ENCODE measurements at regions not wholly inside any gene's neighbourhood (a gene's known extent, or its start where the extent isn't known, plus 50 kb on each side); places are given as distances from the start of the nearest gene placed in this dataset.
A peak's percentile ranks its signal among the peaks of the same experiment; 100 is the strongest.
"Not testable (repeated sequence)": the region's sequence is repeated elsewhere in the genome, so short reads cannot be mapped to it uniquely, and the experiment has no call there.

DNA sequence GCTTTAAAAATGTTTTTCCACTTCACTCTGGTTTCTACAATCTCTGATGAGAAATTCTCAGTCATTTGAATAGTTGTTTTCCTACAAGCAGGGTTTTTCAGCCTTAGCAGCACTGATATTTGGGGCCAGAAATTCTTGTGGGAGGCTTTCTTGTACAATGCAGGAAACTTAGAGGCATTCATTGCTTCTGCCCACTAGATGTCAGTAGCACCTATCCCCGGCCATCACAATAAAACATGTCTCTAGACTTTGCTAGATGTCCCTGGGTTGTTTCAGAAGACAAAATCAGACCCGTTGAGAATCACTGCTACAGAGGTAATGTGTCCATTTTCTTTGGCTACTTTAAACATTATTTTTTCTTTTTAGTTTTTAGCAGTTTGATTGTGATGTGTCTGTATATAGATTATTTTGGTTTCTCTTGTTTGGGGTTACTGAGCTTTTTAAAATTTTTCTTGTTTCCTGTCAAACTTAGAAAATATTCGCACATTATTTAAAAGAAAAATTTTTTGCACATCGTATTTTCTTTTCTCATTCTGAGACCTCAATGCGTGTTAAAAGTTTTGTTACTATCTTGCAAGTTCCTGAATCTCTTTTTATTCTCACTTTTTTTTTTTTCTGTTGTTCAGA is 60.8 kb upstream of the CCDC179 start:
- peak; percentile 42 for DNase-seq
- in situ Hi-C loops (cut with HindIII; ENCODE audit: low pct_ligation_motif_present, low pct_unique_long_range_greater_than_20kb, low sequenced_read_pairs), result no loop called here

- in situ Hi-C loops (cut with HindIII; ENCODE audit: low pct_ligation_motif_present, low pct_unique_long_range_greater_than_20kb, low sequenced_read_pairs), result no loop called here
- DNase-seq, result no peak
Observed at GRCh38 chr11:22922672-22923071, 62.4 kb upstream of the CCDC179 start.

DNA sequence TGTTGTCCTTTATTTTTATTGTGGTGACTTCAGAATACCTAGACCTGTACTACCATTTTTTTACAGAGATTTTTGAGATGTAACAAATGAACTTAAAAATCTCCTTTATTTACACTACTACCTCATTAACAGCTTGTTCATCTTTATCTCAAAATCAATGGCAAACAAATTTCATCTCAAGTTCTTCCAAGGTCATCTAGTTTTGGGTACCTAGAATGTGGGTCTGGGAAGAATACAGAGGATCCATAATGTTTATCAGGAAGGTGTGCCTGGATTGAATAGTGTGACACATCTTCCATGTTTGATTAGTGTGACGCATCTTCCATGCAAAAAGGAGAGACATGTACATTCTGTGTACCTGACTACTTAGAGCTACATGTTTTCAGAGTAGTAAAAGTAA is 63.3 kb upstream of the CCDC179 start:
- in situ Hi-C loops (cut with HindIII; ENCODE audit: low pct_ligation_motif_present, low pct_unique_long_range_greater_than_20kb, low sequenced_read_pairs), result no loop called here
- no peak for DNase-seq

GRCh38 chr11:22926341-22926740 is 66.1 kb upstream of the CCDC179 start:
- DNase-seq, result no peak
- in situ Hi-C loops (cut with HindIII; ENCODE audit: low pct_ligation_motif_present, low pct_unique_long_range_greater_than_20kb, low sequenced_read_pairs), result no loop called here

GRCh38 chr11:22927793-22928192 is 67.5 kb upstream of the CCDC179 start:
- DNase-seq, result no peak
- in situ Hi-C loops (cut with HindIII; ENCODE audit: low pct_ligation_motif_present, low pct_unique_long_range_greater_than_20kb, low sequenced_read_pairs), result no loop called here

DNA sequence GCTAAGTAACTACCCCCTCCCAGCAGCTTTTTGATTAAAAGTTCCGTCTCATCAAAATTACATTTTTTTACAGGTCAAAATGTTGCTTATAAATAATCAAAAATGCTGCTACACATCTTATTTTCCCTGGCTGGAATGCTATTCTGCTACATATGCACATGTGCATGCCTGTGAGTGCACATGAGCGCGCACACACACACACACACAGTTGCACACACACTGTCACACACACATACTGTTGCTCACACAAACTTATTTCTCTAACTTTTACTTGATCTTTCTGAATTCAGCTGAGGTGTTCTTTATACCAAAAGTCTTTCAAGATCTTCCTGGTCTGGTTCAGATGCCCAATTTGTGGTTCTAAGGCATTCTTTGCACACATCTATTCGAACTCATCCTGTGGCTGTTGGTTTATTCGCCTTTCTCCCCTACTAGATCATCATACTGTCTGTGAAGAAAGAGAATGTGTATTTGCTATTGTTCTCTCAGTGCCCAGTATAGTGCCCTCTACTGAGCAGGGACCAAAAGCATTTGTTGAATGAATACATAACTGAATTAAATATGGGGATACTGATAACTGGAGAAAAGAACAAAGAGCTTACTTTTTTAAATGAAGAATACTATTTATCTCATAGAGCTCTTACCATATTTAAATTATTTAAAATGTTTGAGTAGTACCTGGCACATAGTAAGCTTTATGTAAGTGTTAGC is 68.1 kb upstream of the CCDC179 start:
- DNase-seq, result peak; percentile 4
- in situ Hi-C loops (cut with HindIII; ENCODE audit: low pct_ligation_motif_present, low pct_unique_long_range_greater_than_20kb, low sequenced_read_pairs), result no loop called here

DNA sequence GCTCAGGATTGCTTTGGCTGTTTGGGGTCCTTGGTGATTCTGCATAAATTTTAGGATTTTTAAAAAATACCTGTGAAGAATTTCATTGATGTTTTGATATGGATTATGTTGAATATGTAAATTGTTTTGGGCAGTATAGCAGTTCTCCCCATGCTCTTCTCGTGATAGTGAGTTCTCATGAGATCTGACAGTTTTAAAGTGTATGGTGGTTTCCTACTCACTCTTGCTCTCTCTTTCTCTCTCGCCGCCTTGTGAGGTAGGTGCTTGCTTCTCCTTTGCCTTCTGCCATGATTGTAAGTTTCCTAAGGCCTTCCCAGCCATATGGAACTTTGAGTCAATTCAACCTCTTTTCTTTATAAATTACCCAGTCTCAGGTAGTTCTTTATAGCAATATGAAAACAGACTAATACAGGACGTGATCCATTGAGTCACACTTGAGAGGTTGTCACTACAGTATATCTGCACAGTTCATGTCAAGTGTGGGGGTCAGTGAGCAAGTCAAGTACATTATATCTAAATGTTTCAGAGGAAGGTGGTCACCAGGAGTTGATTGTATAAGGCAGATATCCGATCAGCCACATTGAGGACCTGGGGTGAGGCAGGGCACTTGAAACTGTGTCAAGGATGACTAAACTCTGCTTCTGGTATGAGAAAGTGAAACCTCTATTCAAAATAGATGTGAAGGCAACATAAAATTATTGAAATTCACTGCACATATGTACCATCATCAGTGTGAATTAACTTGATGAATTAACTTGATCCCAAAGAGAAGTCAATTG is 70.7 kb upstream of the CCDC179 start:
- no peak for DNase-seq
- in situ Hi-C loops (cut with HindIII; ENCODE audit: low pct_ligation_motif_present, low pct_unique_long_range_greater_than_20kb, low sequenced_read_pairs), result no loop called here

DNA sequence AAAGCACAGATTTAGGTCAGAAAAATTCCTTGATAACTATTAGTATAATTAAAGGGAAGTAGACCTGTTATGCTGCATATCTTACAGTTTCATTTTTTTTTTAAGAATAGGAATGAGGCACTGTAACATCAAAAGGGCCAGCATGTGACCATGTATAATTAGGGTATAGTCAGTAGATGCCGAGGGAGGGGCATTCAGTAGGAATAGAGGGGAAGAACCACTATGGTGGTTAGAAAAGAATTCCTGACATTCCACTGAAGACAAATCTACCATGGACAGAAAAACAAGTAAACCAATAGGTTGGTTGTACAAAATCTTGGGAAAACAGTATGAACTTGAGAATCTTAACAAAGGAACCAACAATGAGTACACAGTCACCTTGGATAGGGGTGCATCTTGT is 78.4 kb upstream of the CCDC179 start:
- in situ Hi-C loops (cut with HindIII; ENCODE audit: low pct_ligation_motif_present, low pct_unique_long_range_greater_than_20kb, low sequenced_read_pairs), result no loop called here
- no peak for DNase-seq

DNA sequence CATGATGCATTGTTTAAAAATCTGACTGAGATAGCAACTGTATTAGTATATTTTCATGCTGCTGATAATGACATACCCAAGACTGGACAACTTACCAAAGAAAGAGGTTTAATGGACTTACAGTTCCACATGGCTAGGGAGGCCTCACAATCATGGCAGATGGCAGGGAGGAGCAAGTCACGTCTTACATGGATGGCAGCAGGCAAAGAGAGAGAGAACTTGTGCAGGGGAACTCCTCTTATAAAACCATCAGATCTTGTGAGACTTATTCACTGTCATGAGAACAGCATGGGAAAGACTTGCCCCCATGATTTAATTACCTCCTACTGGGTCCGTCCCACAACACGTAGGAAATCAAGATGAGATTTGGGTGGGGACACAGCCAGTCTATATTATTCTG is 81.3 kb upstream of the CCDC179 start:
- in situ Hi-C loops (cut with HindIII; ENCODE audit: low pct_ligation_motif_present, low pct_unique_long_range_greater_than_20kb, low sequenced_read_pairs), result not testable (repeated sequence)

GRCh38 chr11:22957786-22958185 is 97.5 kb upstream of the CCDC179 start:
- in situ Hi-C loops (cut with HindIII; ENCODE audit: low pct_ligation_motif_present, low pct_unique_long_range_greater_than_20kb, low sequenced_read_pairs), result no loop called here
- DNase-seq, result no peak

More for the DNA sequence above, 81.3 kb upstream of the CCDC179 start:
- not testable (repeated sequence) for DNase-seq

DNA sequence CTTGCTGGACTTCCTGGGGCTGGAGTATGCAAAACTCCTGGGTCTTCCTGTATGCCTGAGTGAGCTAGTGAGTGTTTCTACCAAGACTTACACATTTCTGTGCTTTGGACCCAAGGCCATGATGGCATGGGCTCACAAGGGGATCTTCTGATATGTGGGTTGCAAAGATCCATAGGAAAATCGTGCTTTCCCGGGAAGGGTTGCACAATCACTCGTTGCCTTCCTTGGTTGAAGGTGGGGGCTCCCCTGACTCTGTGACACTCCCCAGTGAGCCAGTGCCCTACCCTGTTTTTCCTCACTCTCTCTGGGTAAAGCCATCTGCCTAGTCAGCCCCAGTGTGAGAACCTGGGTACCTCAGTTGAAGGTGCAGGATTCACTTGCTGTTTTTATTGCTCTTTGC is 114.0 kb upstream of the CCDC179 start:
- DNase-seq, result no peak
- in situ Hi-C loops (cut with HindIII; ENCODE audit: low pct_ligation_motif_present, low pct_unique_long_range_greater_than_20kb, low sequenced_read_pairs), result no loop called here

DNA sequence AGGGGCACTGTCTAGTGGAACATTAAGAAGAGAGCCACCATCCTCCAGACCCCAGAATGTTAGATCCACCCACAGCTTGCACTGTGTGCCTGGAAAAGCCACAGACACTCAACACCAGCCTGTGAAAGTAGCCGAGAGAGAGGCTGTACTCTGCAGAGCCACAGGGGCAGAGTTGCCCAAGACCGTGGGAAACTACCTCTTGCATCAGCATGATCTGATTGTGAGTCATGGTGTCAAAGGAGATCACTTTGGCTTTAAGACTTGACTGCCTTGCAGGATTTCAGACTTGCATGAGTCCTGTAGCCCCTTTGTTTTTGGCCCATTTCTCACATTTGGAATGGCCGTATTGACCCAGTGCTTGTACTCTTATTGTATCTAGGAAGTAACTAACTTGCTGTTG is 115.9 kb upstream of the CCDC179 start:
- in situ Hi-C loops (cut with HindIII; ENCODE audit: low pct_ligation_motif_present, low pct_unique_long_range_greater_than_20kb, low sequenced_read_pairs), result no loop called here
- peak; percentile 42 for DNase-seq

DNA sequence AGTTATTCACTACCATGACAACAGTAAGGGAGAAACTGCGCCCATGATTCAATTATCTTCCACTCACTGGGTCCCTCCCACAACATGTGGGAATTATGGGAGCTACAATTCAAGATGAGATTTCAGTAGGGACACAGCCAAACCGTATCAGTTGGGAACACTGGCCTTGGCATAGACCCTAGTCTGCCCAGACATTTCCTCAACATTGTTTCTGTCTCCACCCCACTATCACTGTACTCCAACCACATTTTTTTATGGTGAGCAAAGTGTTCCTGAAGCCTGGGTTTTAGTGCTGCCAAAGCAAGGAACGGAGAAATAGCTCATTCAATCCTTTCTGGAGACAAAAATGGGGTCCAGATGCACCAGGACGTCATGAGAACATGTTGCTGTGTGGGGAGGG is 122.6 kb upstream of the CCDC179 start:
- in situ Hi-C loops (cut with HindIII; ENCODE audit: low pct_ligation_motif_present, low pct_unique_long_range_greater_than_20kb, low sequenced_read_pairs), result no loop called here
- no peak for DNase-seq

DNA sequence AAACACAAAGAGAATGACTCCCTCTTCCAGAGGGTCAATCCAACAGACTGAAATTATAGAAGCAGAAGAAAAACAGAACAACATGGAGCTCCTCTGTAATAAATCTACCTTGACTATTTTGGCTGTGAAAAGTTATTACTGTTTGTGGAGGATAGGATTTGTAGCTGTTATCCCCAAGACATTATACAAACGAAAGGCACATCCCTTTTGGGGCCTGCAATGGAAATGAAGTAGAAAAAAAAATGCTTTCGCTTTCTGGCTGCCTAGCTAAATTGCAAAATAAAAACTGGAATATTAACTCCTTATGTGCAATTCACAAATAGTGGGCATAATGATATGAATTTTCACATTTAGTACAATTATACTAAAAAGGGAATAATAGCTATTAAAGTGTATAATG is 123.8 kb upstream of the CCDC179 start:
- no peak for DNase-seq

GRCh38 chr11:22989371-22989770 is 129.1 kb upstream of the CCDC179 start:
- no peak for DNase-seq
- in situ Hi-C loops (cut with HindIII; ENCODE audit: low pct_ligation_motif_present, low pct_unique_long_range_greater_than_20kb, low sequenced_read_pairs), result no loop called here

More for the DNA sequence above, 123.8 kb upstream of the CCDC179 start:
- in situ Hi-C loops (cut with HindIII; ENCODE audit: low pct_ligation_motif_present, low pct_unique_long_range_greater_than_20kb, low sequenced_read_pairs), result no loop called here

DNA sequence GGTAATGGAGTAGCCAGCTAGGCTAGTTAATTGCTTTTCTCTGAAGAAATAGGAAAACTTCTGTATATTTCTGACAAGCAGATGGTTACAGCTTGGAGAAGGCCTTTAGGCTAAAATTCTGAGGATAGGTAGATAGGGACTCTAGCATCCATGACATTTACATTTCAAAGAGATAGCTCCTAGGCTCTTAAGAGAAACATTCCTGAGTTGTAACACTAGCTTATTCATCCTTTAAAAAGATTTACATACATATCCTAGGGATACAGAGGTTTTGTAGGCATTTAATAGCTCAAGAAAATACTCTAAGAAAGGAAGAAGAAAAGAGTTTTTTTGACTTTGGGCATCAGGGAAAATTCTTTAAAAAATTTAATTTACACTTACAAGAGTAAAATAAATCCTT is 130.9 kb upstream of the CCDC179 start:
- DNase-seq, result no peak
- in situ Hi-C loops (cut with HindIII; ENCODE audit: low pct_ligation_motif_present, low pct_unique_long_range_greater_than_20kb, low sequenced_read_pairs), result no loop called here

DNA sequence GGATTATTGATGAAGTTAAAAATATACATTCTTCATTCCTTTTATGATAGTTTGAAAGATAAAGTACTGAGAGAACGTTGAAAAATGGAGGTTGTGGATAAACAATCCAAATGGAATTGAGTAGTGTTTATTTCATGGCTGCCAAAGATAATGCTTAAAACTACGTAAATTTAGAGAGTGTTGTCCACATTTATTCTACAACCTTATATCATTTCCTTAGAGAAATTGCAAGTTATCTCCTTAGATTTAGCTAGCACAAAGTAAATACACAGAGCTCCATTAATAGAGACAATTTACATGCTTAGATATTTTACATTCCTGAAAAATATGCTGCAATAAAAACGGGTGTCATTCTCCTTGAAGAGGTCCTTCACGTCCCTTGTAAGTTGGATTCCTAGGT is 146.5 kb upstream of the CCDC179 start:
- in situ Hi-C loops (cut with HindIII; ENCODE audit: low pct_ligation_motif_present, low pct_unique_long_range_greater_than_20kb, low sequenced_read_pairs), result no loop called here
- DNase-seq, result no peak

DNA sequence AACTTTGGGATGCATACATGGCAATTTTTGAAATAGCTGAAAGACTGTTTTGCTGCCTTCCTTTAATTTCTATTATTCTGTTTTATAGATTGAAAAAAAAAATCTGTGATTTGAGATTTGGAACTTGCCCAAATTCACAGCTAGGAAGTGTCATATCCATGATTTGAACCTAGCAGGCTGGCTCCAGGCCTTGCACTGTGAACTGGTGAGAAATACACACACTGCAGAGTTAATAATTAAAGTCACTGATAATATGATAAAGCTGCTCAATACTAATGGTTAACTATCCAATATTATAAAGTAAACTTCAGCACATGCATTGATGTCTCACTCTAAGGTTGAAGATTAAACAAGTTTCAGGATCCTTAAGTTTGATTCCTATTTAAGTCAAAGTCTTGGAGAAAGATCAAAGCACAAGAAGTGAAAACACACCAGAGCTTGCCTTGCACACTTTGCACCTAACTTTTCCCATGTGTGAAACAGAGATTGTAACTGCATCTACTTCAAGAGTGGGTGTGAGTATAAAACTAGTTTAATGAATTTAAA is 150.6 kb upstream of the CCDC179 start:
- in situ Hi-C loops (cut with HindIII; ENCODE audit: low pct_ligation_motif_present, low pct_unique_long_range_greater_than_20kb, low sequenced_read_pairs), result no loop called here

GRCh38 chr11:23012930-23013329 is 152.7 kb upstream of the CCDC179 start:
- DNase-seq, result no peak
- in situ Hi-C loops (cut with HindIII; ENCODE audit: low pct_ligation_motif_present, low pct_unique_long_range_greater_than_20kb, low sequenced_read_pairs), result no loop called here

More for the DNA sequence above, 150.6 kb upstream of the CCDC179 start:
- no peak for DNase-seq

All from ACHN (cell line).